Body of pancreas (tissue), 4 donors: ENCODE measurements at regions not wholly inside any gene's neighbourhood (a gene's known extent, or its start where the extent isn't known, plus 50 kb on each side); places are given as distances from the start of the nearest gene placed in this dataset.
"Not testable (repeated sequence)": the region's sequence is repeated elsewhere in the genome, so short reads cannot be mapped to it uniquely, and the experiment has no call there.

ENCODE experiments used
- CTCF ChIP-seq, 7 experiments: fragments of 450-650 bp in 4 of 7; fragments of 200-600 bp in 3 of 7; sonication (generic) in 3 of 7; IDR thresholded peaks; one replicate each; pipeline ENCODE4 v1.5.1; 2016 to 2019; ENCODE audit warnings: antibody characterized with exemption in 7 of 7
- POLR2A ChIP-seq, 3 donors: fragments of 450-650 bp; IDR thresholded peaks; one replicate each; pipeline ENCODE4 v1.6.1; 2016; ENCODE audit warnings: antibody characterized with exemption in 3 of 3, mild to moderate bottlenecking in 2 of 3

GRCh38 chr2:132065391-132065790, 96.4 kb downstream of the ANKRD30BL start:
- not testable (repeated sequence) for TF ChIP-seq CTCF, POLR2A (IDR thresholded peaks at IDR 0.05)
